ENCODE measurements at regions not wholly inside any gene's neighbourhood (a gene's known extent, or its start where the extent isn't known, plus 50 kb on each side); places are given as distances from the start of the nearest gene placed in this dataset.

- TF ChIP-seq, protein P1, sequence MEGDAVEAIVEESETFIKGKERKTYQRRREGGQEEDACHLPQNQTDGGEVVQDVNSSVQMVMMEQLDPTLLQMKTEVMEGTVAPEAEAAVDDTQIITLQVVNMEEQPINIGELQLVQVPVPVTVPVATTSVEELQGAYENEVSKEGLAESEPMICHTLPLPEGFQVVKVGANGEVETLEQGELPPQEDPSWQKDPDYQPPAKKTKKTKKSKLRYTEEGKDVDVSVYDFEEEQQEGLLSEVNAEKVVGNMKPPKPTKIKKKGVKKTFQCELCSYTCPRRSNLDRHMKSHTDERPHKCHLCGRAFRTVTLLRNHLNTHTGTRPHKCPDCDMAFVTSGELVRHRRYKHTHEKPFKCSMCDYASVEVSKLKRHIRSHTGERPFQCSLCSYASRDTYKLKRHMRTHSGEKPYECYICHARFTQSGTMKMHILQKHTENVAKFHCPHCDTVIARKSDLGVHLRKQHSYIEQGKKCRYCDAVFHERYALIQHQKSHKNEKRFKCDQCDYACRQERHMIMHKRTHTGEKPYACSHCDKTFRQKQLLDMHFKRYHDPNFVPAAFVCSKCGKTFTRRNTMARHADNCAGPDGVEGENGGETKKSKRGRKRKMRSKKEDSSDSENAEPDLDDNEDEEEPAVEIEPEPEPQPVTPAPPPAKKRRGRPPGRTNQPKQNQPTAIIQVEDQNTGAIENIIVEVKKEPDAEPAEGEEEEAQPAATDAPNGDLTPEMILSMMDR (IDR thresholded peaks at IDR 0.05; ENCODE audit: low read depth, low read length, poor library complexity, severe bottlenecking): no peak
- no peak for TF ChIP-seq EZH2phosphoT487 (IDR thresholded peaks at IDR 0.05; ENCODE audit: borderline replicate concordance, low read length)
These were observed 115.8 kb upstream of the SPAG17 start for GRCh38 chr1:118300808-118301207.
